Mesenchymal stem cell (in vitro differentiated cells and primary cell): ENCODE measurements at regions not wholly inside any gene's neighbourhood (a gene's known extent, or its start where the extent isn't known, plus 50 kb on each side); places are given as distances from the start of the nearest gene placed in this dataset.
"Not testable (repeated sequence)": the region's sequence is repeated elsewhere in the genome, so short reads cannot be mapped to it uniquely, and the experiment has no call there.

Source experiments
- DNase-seq: peaks from one replicate; pipeline ENCODE4 v3.0.0-alpha.2; 2013
- H2AFZ ChIP-seq: one replicate; pipeline ENCODE4 v1.6.1; 2013; ENCODE audit warnings: low read depth, mild to moderate bottlenecking, control low read depth, inconsistent platforms, low read length, moderate library complexity
- H2AK5ac ChIP-seq: 2 replicates; pipeline ENCODE4 v1.6.1; 2013; ENCODE audit warnings: low read length, moderate library complexity, mild to moderate bottlenecking, inconsistent platforms; ENCODE audit not compliant: severe bottlenecking
- H2BK120ac ChIP-seq: one replicate; pipeline ENCODE4 v1.6.1; 2013; ENCODE audit warnings: low read depth, mild to moderate bottlenecking, inconsistent platforms, low read length, moderate library complexity
- H2BK12ac ChIP-seq, 2 experiments: one replicate each; pipeline ENCODE4 v1.6.1; 2013; ENCODE audit warnings: inconsistent platforms in 2 of 2, low read length in 2 of 2, mild to moderate bottlenecking in 2 of 2, moderate library complexity in 2 of 2, control low read depth in 1 of 2
- H2BK15ac ChIP-seq: one replicate; pipeline ENCODE4 v1.6.1; 2013; ENCODE audit warnings: mild to moderate bottlenecking, low read depth, inconsistent platforms; ENCODE audit not compliant: poor library complexity, severe bottlenecking
- H2BK5ac ChIP-seq: 2 replicates; pipeline ENCODE4 v1.6.1; 2013; ENCODE audit warnings: low read depth, mild to moderate bottlenecking, low read length, control low read depth, inconsistent platforms; ENCODE audit not compliant: poor library complexity, severe bottlenecking
- H3K14ac ChIP-seq, 2 experiments: one replicate each; pipeline ENCODE4 v1.6.1; 2013; ENCODE audit warnings: inconsistent platforms in 2 of 2, low read length in 2 of 2, control low read depth in 1 of 2, mild to moderate bottlenecking in 1 of 2, moderate library complexity in 1 of 2
- H3K18ac ChIP-seq, 2 experiments: one replicate each; pipeline ENCODE4 v1.6.1; 2013; ENCODE audit warnings: inconsistent platforms in 2 of 2, low read length in 2 of 2, control low read depth in 1 of 2, low read depth in 1 of 2, mild to moderate bottlenecking in 1 of 2
- H3K23ac ChIP-seq, 2 experiments: one replicate each; pipeline ENCODE4 v1.6.1; 2013; ENCODE audit warnings: inconsistent platforms in 2 of 2, low read length in 2 of 2, mild to moderate bottlenecking in 2 of 2, moderate library complexity in 2 of 2, control low read depth in 1 of 2
- H3K27ac ChIP-seq: 2 replicates; pipeline ENCODE4 v1.5.1; 2013; ENCODE audit warnings: mild to moderate bottlenecking, moderate library complexity, low read length, control low read depth, inconsistent platforms; ENCODE audit not compliant: poor library complexity, severe bottlenecking
- H3K27me3 ChIP-seq, 2 experiments: 2 replicates each; pipeline versions ENCODE4 v1.6.1 to v1.7.0; 2013; ENCODE audit warnings: low read length in 2 of 2, mild to moderate bottlenecking in 2 of 2, moderate library complexity in 2 of 2, control low read depth in 1 of 2, inconsistent platforms in 1 of 2; ENCODE audit not compliant: control insufficient read depth in 1 of 2, insufficient read depth in 1 of 2
- H3K36me3 ChIP-seq, 2 experiments: 2 replicates each; pipeline versions ENCODE4 v1.6.1 to v1.7.0; 2013; ENCODE audit warnings: low read length in 2 of 2, control low read depth in 1 of 2, inconsistent platforms in 1 of 2, low read depth in 1 of 2, mild to moderate bottlenecking in 1 of 2; ENCODE audit not compliant: insufficient read depth in 2 of 2, control insufficient read depth in 1 of 2
- H3K4ac ChIP-seq, 2 experiments: one replicate each; pipeline ENCODE4 v1.6.1; 2013; ENCODE audit warnings: inconsistent platforms in 2 of 2, low read length in 2 of 2, mild to moderate bottlenecking in 2 of 2, moderate library complexity in 2 of 2, control low read depth in 1 of 2, low read depth in 1 of 2
- H3K4me1 ChIP-seq: 2 replicates; pipeline ENCODE4 v1.6.1; 2013; ENCODE audit warnings: low read depth, low read length, control low read depth; ENCODE audit not compliant: control insufficient read depth, insufficient read depth
- H3K4me2 ChIP-seq: 2 replicates; pipeline ENCODE4 v1.6.1; 2013; ENCODE audit warnings: low read length, mild to moderate bottlenecking, inconsistent platforms; ENCODE audit not compliant: poor library complexity, severe bottlenecking
- H3K4me3 ChIP-seq, 2 experiments: 2 replicates each; pipeline versions ENCODE4 v1.5.1 to v1.7.0; 2013; ENCODE audit warnings: low read length in 2 of 2, mild to moderate bottlenecking in 2 of 2, control low read depth in 1 of 2, low read depth in 1 of 2; ENCODE audit not compliant: insufficient read depth in 1 of 2
- H3K79me1 ChIP-seq: replicated peaks from 2 replicates; pipeline ENCODE4 v1.6.1; 2013; ENCODE audit warnings: mild to moderate bottlenecking, control low read depth, low read length, inconsistent platforms; ENCODE audit not compliant: poor library complexity, severe bottlenecking
- H3K9ac ChIP-seq: 2 replicates; pipeline ENCODE4 v1.7.0; 2013; ENCODE audit warnings: mild to moderate bottlenecking, low read length, moderate library complexity
- H3K9me3 ChIP-seq: 2 replicates; pipeline ENCODE4 v1.7.0; 2013; ENCODE audit warnings: mild to moderate bottlenecking, low read length; ENCODE audit not compliant: control insufficient read depth
- H4K8ac ChIP-seq: one replicate; pipeline ENCODE4 v1.6.1; 2013; ENCODE audit warnings: inconsistent platforms, mild to moderate bottlenecking, low read length, moderate library complexity
- H4K91ac ChIP-seq: one replicate; pipeline ENCODE4 v1.6.1; 2013; ENCODE audit warnings: mild to moderate bottlenecking, low read length, inconsistent platforms
- WGBS: methylation state at CpG from one replicate; pipeline ENCODE4 v1.1.7; 2013; ENCODE audit warnings: mixed read lengths; 5-methylcytosine and 5-hydroxymethylcytosine counted together

DNA sequence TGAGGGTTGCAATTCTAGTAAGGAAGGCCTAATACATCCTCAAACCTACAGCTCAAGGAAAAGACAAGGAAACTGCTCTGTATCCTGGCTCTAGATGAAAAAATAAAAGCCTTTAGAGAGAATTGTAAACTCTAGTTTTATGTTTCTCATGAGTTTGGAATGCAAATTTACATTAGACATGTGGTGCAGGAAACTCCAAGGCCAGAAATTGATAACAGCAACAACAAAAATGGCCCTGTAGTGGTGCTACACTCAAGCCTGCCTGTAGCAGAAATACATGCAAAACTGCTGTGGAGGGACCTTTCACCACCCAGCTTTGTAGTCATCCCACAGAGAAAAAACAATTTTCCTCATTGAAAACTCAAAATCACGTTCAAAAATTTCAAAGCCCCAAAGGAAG, 546.7 kb upstream of the LRRN3 start:
- peak overlapping the region; percentile 28 for H3K27ac ChIP-seq
- DNase-seq: peak; percentile 30
- no peak overlapping the region for H2BK12ac ChIP-seq
- H3K9ac ChIP-seq: no peak overlapping the region
- no peak overlapping the region for H3K4me3 ChIP-seq
- H3K4me1 ChIP-seq: no peaks in the 10 kb centered on the region
- no peak overlapping the region for H2BK5ac ChIP-seq
- no peak overlapping the region for H4K8ac ChIP-seq
- H2AFZ ChIP-seq: no peak overlapping the region
- no peak overlapping the region for H3K4ac ChIP-seq
- H3K27me3 ChIP-seq: no peaks in the 10 kb centered on the region
- H3K18ac ChIP-seq: peak overlapping the region in 1 of 2 experiments; percentile 69
- H3K36me3 ChIP-seq: no peaks in the 10 kb centered on the region
- WGBS: 91% methylated on average over 1 of the region's 1 CpG
- no peak overlapping the region for H3K14ac ChIP-seq
- H3K23ac ChIP-seq: no peak overlapping the region
- H4K91ac ChIP-seq: no peak overlapping the region
- no peak overlapping the region for H2BK15ac ChIP-seq
- no peak overlapping the region for H2BK120ac ChIP-seq
- no peak overlapping the region for H2AK5ac ChIP-seq
- no peaks in the 10 kb centered on the region for H3K79me1 ChIP-seq
- no peaks in the 10 kb centered on the region for H3K9me3 ChIP-seq
- H3K4me2 ChIP-seq: no peak overlapping the region

DNA sequence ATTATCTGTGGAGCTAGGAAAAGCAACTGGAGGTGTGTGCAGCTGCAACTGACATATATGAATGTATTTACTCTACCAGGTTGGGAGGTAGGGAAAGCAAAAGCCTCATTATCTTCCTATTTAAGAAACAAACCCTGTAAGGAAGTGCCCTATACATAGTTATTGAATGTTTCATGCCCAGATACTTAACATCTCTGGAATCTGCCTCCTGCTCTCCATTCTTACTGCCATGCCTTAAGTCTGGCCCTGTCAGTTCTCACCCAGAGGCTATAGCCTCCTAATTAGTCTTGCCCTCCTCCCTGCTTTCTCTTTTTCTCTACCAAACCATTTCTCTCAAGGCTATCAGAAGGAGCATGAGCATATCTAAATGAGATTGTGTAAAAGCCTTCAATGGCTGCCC, 542.6 kb upstream of the LRRN3 start:
- Histone ChIP-seq H3K4me1 (no peaks in the 10 kb centered on the region), H3K9ac (no peak overlapping the region), H2AK5ac (no peak overlapping the region), H3K14ac (no peak overlapping the region), H2BK12ac (no peak overlapping the region), H3K4me3 (no peak overlapping the region), H3K4me2 (no peak overlapping the region), H2BK5ac (no peak overlapping the region), H4K91ac (no peak overlapping the region), H3K4ac (no peak overlapping the region), H3K9me3 (peaks cover 14% of the 10 kb centered on the region), H3K79me1 (no peaks in the 10 kb centered on the region), H3K18ac (no peak overlapping the region), H3K23ac (no peak overlapping the region), H3K27ac (no peak overlapping the region), H2BK120ac (no peak overlapping the region), H3K27me3 (no peaks in the 10 kb centered on the region), H2AFZ (no peak overlapping the region), H2BK15ac (no peak overlapping the region), H4K8ac (no peak overlapping the region), H3K36me3 (no peaks in the 10 kb centered on the region)
- DNase-seq: no peak

DNA sequence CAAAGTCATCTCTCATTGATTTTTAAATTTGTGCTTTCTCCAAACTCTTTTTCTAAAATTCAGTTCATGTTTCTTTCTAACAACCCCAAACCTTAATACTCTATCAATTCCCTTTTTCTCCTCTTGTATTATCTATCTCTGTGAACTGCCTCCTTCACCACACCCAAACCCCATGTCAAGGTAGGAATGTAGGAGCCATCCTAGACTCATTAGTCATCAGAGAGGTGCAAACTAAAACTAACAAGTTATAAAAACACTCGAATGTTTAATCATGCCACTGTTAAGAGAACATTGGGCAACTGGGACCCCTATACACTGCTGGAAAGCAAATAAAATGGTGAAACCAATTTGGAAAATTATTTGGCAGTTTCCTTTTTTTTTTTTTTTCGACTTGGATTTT, 533.8 kb upstream of the LRRN3 start:
- DNase-seq: no peak
- 100% methylated on average over 1 of the region's 2 CpGs for WGBS
- Histone ChIP-seq H3K79me1 (no peaks in the 10 kb centered on the region), H3K18ac (no peak overlapping the region), H2BK5ac (no peak overlapping the region), H3K27me3 (no peaks in the 10 kb centered on the region), H4K91ac (no peak overlapping the region), H2AFZ (no peak overlapping the region), H2BK15ac (no peak overlapping the region), H2BK12ac (no peak overlapping the region), H3K4ac (no peak overlapping the region), H3K36me3 (no peaks in the 10 kb centered on the region), H2AK5ac (no peak overlapping the region), H3K27ac (no peak overlapping the region), H3K9ac (no peak overlapping the region), H3K23ac (no peak overlapping the region), H3K4me1 (no peaks in the 10 kb centered on the region), H3K4me3 (no peak overlapping the region), H3K14ac (no peak overlapping the region), H3K4me2 (no peak overlapping the region), H3K9me3 (peaks cover 8% of the 10 kb centered on the region), H4K8ac (no peak overlapping the region), H2BK120ac (no peak overlapping the region)

DNA sequence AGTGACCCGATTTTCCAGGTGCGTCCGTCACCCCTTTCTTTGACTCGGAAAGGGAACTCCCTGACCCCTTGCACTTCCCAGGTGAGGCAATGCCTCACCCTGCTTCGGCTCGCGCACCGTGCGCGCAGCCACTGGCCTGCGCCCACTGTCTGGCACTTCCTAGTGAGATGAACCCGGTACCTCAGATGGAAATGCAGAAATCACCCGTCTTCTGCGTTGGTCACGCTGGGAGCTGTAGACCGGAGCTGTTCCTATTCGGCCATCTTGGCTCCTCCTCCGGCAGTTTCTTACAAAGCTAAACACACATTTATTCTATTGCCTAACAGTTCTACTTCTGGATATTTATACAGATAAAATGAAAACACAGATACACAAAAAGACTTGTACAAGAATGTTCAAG, 527.6 kb upstream of the LRRN3 start:
- not testable (repeated sequence) for H2AFZ ChIP-seq, DNase-seq, H4K8ac ChIP-seq, H3K18ac ChIP-seq, H2AK5ac ChIP-seq, H2BK5ac ChIP-seq, H3K4me3 ChIP-seq, H3K9me3 ChIP-seq, H3K14ac ChIP-seq, H3K4me1 ChIP-seq, H3K23ac ChIP-seq, H3K79me1 ChIP-seq, H2BK15ac ChIP-seq, H3K4me2 ChIP-seq, H4K91ac ChIP-seq, H3K9ac ChIP-seq, H3K36me3 ChIP-seq, H3K27ac ChIP-seq, H2BK120ac ChIP-seq, H3K27me3 ChIP-seq, H3K4ac ChIP-seq, H2BK12ac ChIP-seq
- WGBS: 88% methylated on average over 12 of the region's 18 CpGs
